Large intestine (tissue), 3 donors: ENCODE measurements at regions not wholly inside any gene's neighbourhood (a gene's known extent, or its start where the extent isn't known, plus 50 kb on each side); places are given as distances from the start of the nearest gene placed in this dataset.

ENCODE experiments used
- DNase-seq, 2 donors: peaks; one replicate each; pipeline versions ENCODE4 v3.0.0 to v3.0.0-alpha.2; 2013
- H3K27ac ChIP-seq: one replicate; pipeline ENCODE4 v1.5.1; 2013; ENCODE audit warnings: low read length
- H3K27me3 ChIP-seq: 2 replicates; pipeline ENCODE4 v1.6.1; 2013; ENCODE audit warnings: low read length; ENCODE audit not compliant: control insufficient read depth, insufficient read depth
- H3K36me3 ChIP-seq: 2 replicates; pipeline ENCODE4 v1.6.1; 2013; ENCODE audit warnings: low read length; ENCODE audit not compliant: control insufficient read depth, insufficient read depth
- H3K4me1 ChIP-seq: one replicate; pipeline ENCODE4 v1.6.1; 2013; ENCODE audit warnings: low read length; ENCODE audit not compliant: control insufficient read depth, insufficient read depth
- H3K4me3 ChIP-seq: one replicate; pipeline ENCODE4 v1.5.1; 2013; ENCODE audit warnings: low read length
- H3K9me3 ChIP-seq: one replicate; pipeline ENCODE4 v1.6.1; 2013; ENCODE audit warnings: mild to moderate bottlenecking, low read depth, low read length, moderate library complexity; ENCODE audit not compliant: control insufficient read depth
- WGBS: methylation state at CpG from one replicate; pipeline ENCODE4 v1.1.5; 2013; ENCODE audit warnings: low lambda C conversion rate; ENCODE audit not compliant: insufficient coverage; 5-methylcytosine and 5-hydroxymethylcytosine counted together

DNA sequence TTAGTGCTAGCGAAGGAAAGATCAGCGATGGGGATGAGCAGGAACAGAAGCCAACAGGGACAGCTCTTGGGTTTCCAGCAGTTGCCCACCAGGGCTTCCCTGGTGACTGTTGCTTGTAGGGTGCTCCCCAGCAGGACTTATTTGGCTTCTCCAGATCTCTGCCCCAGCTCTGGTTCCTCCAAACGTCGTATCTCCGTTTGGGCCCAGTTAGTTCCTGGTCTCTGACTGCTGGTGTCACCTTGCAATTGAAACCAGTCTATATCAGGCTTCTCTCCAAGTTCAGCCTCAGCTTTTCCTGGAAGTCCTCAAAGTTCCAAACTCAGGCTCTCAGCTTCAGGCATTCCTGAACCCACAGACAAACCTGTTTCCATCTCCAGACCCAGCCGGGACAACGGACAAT is 70.8 kb upstream of the NXT1 start:
- Histone ChIP-seq H3K4me1 (no peaks in the 10 kb centered on the region), H3K9me3 (no peaks in the 10 kb centered on the region), H3K27ac (no peak overlapping the region), H3K4me3 (no peak overlapping the region), H3K36me3 (no peaks in the 10 kb centered on the region), H3K27me3 (no peaks in the 10 kb centered on the region)
- no peak for DNase-seq
- 83% methylated on average over 2 of the region's 7 CpGs for WGBS

DNA sequence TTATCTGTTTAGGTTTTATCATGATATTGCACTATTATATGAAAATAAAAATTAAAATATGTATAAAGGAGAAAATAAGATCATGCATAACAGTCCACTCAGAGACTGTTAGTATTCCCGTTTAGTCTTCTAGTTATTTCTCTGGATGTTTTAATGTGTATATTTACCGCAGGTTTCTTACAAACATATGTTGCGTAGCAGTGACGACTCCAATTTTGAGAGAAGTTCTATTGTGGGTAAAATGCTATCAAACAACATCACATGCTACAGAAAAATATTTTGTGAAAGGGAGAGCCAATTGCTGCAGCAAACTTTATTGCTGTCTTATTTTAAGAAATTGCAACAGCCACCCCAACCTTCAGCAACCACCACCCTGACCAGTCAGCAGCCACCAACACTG is 72.4 kb upstream of the NXT1 start:
- WGBS = no CpG with 5 or more reads among the region's 4 CpGs
- no peaks in the 10 kb centered on the region for H3K27me3 ChIP-seq
- H3K36me3 ChIP-seq = no peaks in the 10 kb centered on the region
- no peaks in the 10 kb centered on the region for H3K9me3 ChIP-seq
- H3K4me3 ChIP-seq = no peak overlapping the region
- no peak overlapping the region for H3K27ac ChIP-seq
- no peak for DNase-seq
- no peaks in the 10 kb centered on the region for H3K4me1 ChIP-seq

DNA sequence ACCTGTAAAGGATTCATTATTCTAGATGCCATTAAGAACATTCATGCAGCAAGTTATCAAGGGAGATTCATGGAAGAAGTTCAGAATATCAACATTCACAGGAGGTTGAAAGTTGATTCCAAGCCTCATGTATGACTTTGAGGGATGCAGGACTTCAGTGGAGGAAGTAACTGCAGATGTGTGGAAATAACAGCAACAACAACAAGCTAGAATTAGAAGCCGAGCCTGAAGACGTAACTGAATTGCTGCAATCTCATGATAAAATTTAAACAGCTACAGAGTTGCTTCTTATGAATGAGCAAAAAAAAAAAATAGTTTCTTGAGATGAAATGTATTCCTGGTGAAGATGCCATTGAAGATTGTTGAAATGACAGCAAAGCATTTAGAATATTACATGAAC is 73.3 kb upstream of the NXT1 start:
- H3K27me3 ChIP-seq = no peaks in the 10 kb centered on the region
- H3K9me3 ChIP-seq = no peaks in the 10 kb centered on the region
- no peaks in the 10 kb centered on the region for H3K36me3 ChIP-seq
- no peak overlapping the region for H3K27ac ChIP-seq
- 100% methylated on average over 2 of the region's 2 CpGs for WGBS
- no peaks in the 10 kb centered on the region for H3K4me1 ChIP-seq
- H3K4me3 ChIP-seq = no peak overlapping the region
- no peak for DNase-seq

DNA sequence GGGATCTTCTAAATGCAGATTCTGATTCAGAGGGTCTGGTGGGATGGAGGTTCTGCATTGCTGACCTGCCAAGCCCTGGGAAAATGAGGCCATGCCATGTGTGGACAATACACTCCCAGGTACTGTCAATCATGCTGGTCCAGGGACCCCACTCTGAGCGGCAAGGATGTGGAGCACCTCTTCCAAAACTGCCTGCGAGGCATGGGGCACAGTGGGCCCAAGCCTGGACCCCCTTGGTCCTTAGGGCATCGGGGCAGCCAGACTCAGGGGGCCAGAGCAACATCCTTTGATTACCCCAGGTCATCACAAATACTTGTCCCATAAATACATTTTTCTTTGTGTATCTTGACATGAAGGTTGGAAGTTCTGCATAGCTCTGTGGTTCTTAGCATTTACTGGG is 76.8 kb upstream of the NXT1 start:
- WGBS = no CpG with 5 or more reads among the region's 3 CpGs

GRCh38 chr20:23272176-23273029 is 78.2 kb upstream of the NXT1 start:
- WGBS = no CpG with 5 or more reads among the region's 6 CpGs
- no peak for DNase-seq
- Histone ChIP-seq H3K4me3 (no peak overlapping the region), H3K36me3 (no peaks in the 10 kb centered on the region), H3K27ac (no peak overlapping the region), H3K9me3 (no peaks in the 10 kb centered on the region), H3K4me1 (no peaks in the 10 kb centered on the region), H3K27me3 (no peaks in the 10 kb centered on the region)

More for the DNA sequence above, 76.8 kb upstream of the NXT1 start:
- Histone ChIP-seq H3K9me3 (no peaks in the 10 kb centered on the region), H3K27ac (no peak overlapping the region), H3K27me3 (no peaks in the 10 kb centered on the region), H3K4me1 (no peaks in the 10 kb centered on the region), H3K36me3 (no peaks in the 10 kb centered on the region), H3K4me3 (no peak overlapping the region)
- DNase-seq = no peak

DNA sequence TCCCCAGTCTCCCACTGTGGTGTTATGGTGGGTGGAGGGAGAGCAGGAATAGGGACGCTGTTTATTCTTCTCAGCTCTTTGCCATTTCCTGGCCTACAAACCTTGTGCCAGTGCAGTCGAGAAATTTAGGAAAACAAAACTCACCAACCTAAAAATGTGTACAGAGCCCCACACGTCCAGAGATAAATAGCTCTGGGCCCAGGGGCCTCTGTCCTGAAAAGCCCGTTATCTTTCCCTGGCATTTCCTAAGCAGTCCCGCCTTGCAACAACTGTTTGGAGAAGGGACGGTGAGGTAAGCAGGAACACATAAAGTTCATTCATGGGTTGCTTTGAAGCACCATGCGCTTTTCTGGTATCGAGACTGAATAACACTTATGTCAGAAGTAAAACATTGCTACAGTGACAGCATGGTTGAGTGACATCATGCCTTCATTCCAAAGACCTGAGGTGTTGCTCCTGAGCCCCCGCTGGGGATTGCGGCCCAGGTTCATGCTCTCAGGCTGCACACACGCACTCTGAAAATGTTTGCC is 80.1 kb upstream of the NXT1 start:
- 60% methylated on average over 1 of the region's 11 CpGs for WGBS
- Histone ChIP-seq H3K27me3 (no peaks in the 10 kb centered on the region), H3K4me1 (no peaks in the 10 kb centered on the region), H3K4me3 (no peak overlapping the region), H3K9me3 (no peaks in the 10 kb centered on the region), H3K27ac (no peak overlapping the region), H3K36me3 (no peaks in the 10 kb centered on the region)
- DNase-seq = no peak

DNA sequence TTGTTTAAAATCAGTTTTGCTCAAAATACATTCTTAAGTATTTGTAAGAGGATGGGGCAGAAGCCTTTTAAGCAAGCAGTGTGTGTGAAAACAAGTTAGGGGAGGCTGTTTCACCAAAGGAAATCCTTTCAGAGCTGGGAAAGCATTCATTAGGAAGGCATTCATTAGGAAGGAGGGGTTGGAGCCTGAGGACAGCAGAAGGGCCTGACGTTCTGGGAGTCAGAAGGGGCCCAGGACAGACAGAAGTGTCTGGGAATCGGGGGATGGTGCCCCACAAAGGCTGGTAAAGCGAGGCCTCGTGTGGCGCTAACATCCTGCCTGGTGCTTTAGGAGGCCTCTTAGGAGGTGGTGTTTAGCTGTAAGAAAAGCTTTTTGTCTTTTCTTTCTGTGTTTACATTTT is 80.6 kb upstream of the NXT1 start:
- Histone ChIP-seq H3K4me1 (no peaks in the 10 kb centered on the region), H3K4me3 (no peak overlapping the region), H3K36me3 (no peaks in the 10 kb centered on the region), H3K27me3 (no peaks in the 10 kb centered on the region), H3K9me3 (no peaks in the 10 kb centered on the region), H3K27ac (no peak overlapping the region)
- WGBS = no CpG with 5 or more reads among the region's 5 CpGs
- no peak for DNase-seq

- no peaks in the 10 kb centered on the region for H3K9me3 ChIP-seq
- no CpG with 5 or more reads among the region's 4 CpGs for WGBS
- no peak overlapping the region for H3K4me3 ChIP-seq
- H3K27ac ChIP-seq = no peak overlapping the region
- no peak for DNase-seq
- H3K4me1 ChIP-seq = no peaks in the 10 kb centered on the region
- H3K27me3 ChIP-seq = no peaks in the 10 kb centered on the region
- no peaks in the 10 kb centered on the region for H3K36me3 ChIP-seq
Observed at GRCh38 chr20:23268792-23269354, 81.7 kb upstream of the NXT1 start.

GRCh38 chr20:23267909-23268308 is 82.7 kb upstream of the NXT1 start:
- DNase-seq = no peak
- H3K36me3 ChIP-seq = no peaks in the 10 kb centered on the region
- H3K9me3 ChIP-seq = no peaks in the 10 kb centered on the region
- no peak overlapping the region for H3K27ac ChIP-seq
- no peaks in the 10 kb centered on the region for H3K4me1 ChIP-seq
- no peak overlapping the region for H3K4me3 ChIP-seq
- no CpG with 5 or more reads among the region's 2 CpGs for WGBS
- H3K27me3 ChIP-seq = no peaks in the 10 kb centered on the region

DNA sequence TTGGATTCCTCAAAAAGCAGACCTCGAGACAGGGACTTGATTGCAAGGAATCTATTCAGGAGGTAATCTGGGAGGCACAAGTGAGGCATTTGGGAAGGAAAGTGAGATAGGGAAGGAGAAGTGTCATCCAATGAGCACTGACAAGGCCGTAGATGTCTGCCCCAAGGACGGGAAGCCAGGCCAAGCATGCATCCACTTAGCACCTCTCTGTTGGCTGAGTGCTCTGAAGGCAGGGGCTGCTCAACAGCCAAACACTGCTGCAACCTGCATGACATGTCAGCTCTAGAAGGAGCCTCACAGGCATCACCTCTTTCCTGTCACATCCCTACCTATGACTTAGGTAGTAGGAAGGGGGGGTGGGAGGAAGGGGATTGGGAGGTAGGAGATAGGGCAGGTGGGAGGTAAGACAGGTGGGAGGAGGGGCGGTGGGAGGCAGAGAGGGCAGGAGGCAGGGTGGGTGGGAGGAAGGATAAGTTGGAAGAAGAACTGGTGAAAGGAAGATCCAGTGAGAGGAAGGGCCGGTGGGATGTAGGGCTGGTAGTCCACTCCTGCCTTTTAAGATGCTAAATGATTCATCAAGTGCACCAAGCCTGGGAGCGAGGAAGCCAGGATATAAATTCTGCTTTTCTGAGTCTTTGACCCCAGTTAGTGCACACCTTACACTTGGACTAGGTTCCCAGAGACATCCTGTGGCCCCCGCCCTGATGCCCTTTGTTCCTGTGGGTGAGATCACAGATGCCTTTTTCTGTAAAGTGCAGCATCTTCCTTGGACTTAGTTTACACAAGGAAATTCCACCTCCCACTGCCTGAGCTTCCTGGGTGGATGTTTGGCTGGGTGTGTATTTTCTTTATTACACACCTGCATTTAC is 83.8 kb upstream of the NXT1 start:
- 83% methylated on average over 1 of the region's 7 CpGs for WGBS

More for the DNA sequence above, 83.8 kb upstream of the NXT1 start:
- no peak for DNase-seq
- no peak overlapping the region for H3K27ac ChIP-seq
- H3K4me3 ChIP-seq = no peak overlapping the region
- H3K36me3 ChIP-seq = no peaks in the 10 kb centered on the region
- no peaks in the 10 kb centered on the region for H3K9me3 ChIP-seq
- H3K4me1 ChIP-seq = no peaks in the 10 kb centered on the region
- H3K27me3 ChIP-seq = no peaks in the 10 kb centered on the region
